MM.1S (cell line): ENCODE measurements at regions not wholly inside any gene's neighbourhood (a gene's known extent, or its start where the extent isn't known, plus 50 kb on each side); places are given as distances from the start of the nearest gene placed in this dataset.

Source experiments
- DNase-seq: peaks from one replicate; pipeline ENCODE4 v3.0.0-alpha.2; 2015
- H2AFZ ChIP-seq: fragments of 300-600 bp; sonication (generic); 2 replicates; pipeline ENCODE4 v1.6.0; 2016; ENCODE audit warnings: antibody characterized with exemption, low read length
- H3F3A ChIP-seq: fragments of 300-600 bp; sonication (generic); 2 replicates; pipeline ENCODE4 v1.6.1; 2016; ENCODE audit warnings: mild to moderate bottlenecking, antibody characterized with exemption, low read length, moderate library complexity, mixed read lengths; ENCODE audit not compliant: insufficient read depth
- H3K27ac ChIP-seq: fragments of 300-600 bp; sonication (generic); 2 replicates; pipeline ENCODE4 v1.5.1; 2016; ENCODE audit warnings: mild to moderate bottlenecking, low read length
- H3K27me3 ChIP-seq: fragments of 300-600 bp; sonication (generic); replicated peaks from 2 replicates; pipeline ENCODE4 v1.6.0; 2016; ENCODE audit warnings: low read length; ENCODE audit not compliant: insufficient read depth
- H3K36me3 ChIP-seq: fragments of 300-600 bp; sonication (generic); replicated peaks from 2 replicates; pipeline ENCODE4 v1.6.1; 2016; ENCODE audit warnings: mild to moderate bottlenecking, low read length, mixed read lengths; ENCODE audit not compliant: insufficient read depth
- H3K4me1 ChIP-seq: fragments of 300-600 bp; sonication (generic); 2 replicates; pipeline ENCODE4 v1.6.1; 2016; ENCODE audit warnings: low read length, mixed read lengths
- H3K4me2 ChIP-seq: fragments of 300-600 bp; sonication (generic); 2 replicates; pipeline ENCODE4 v1.6.0; 2016; ENCODE audit warnings: low read depth, low read length
- H3K4me3 ChIP-seq: fragments of 300-600 bp; sonication (generic); 2 replicates; pipeline ENCODE4 v1.5.1; 2016; ENCODE audit warnings: low read length, mixed read lengths
- H3K79me2 ChIP-seq: fragments of 300-600 bp; sonication (generic); 2 replicates; pipeline ENCODE4 v1.6.1; 2016; ENCODE audit warnings: mixed run types, low read length, mixed read lengths
- H3K9ac ChIP-seq: fragments of 300-600 bp; sonication (generic); 2 replicates; pipeline ENCODE4 v1.6.1; 2016; ENCODE audit warnings: low read length, mixed read lengths
- H3K9me2 ChIP-seq: fragments of 300-600 bp; sonication (generic); replicated peaks from 2 replicates; pipeline ENCODE4 v1.6.1; 2016; ENCODE audit warnings: mild to moderate bottlenecking, low read length, mixed read lengths; ENCODE audit not compliant: insufficient read depth
- H3K9me3 ChIP-seq: fragments of 300-600 bp; sonication (generic); replicated peaks from 2 replicates; pipeline ENCODE4 v1.6.1; 2016; ENCODE audit warnings: mild to moderate bottlenecking, low read length, mixed read lengths; ENCODE audit not compliant: insufficient read depth
- H4K20me1 ChIP-seq: fragments of 300-600 bp; sonication (generic); 2 replicates; pipeline ENCODE4 v1.6.1; 2016; ENCODE audit warnings: mild to moderate bottlenecking, low read length, moderate library complexity, mixed read lengths; ENCODE audit not compliant: insufficient read depth
- EZH2 ChIP-seq: fragments of 300-600 bp; sonication (generic); optimal IDR thresholded peaks from 2 replicates; pipeline ENCODE3; 2017; ENCODE audit warnings: low read depth, mild to moderate bottlenecking, antibody characterized with exemption, low read length, mixed read lengths
- EZH2phosphoT487 ChIP-seq: fragments of 300-600 bp; sonication (generic); IDR thresholded peaks from 2 replicates; pipeline ENCODE4 v1.6.1; 2018; ENCODE audit warnings: antibody characterized with exemption, low read length
- TF ChIP-seq, protein P1 (sequence below): fragments of 300-600 bp; sonication (generic); IDR thresholded peaks from 2 replicates; pipeline ENCODE4 v1.5.1; 2016; ENCODE audit warnings: antibody characterized with exemption, low read length, mixed read lengths

DNA sequence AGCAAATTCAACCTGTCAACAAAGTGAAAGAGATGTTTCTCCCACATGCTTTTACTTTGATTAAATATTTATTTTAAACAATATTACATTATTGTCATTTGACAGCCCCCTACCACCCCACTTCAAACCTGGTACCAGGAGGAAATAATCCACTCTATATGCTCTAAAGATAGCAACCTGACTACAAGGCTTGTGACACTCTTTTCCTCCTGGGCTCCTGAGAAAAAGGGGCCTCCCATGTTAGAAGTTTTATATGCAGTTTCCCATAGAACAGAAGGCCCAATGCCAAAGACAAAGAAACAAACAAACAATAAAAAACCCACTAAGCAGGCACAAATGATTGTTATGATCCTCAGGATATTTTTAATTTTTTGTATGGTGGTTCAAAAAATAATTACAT lies 73.6 kb downstream of the RPS29 start:
- H3K27ac ChIP-seq: no peak overlapping the region
- no peak for DNase-seq
- no peak overlapping the region for H3K9ac ChIP-seq
- no peaks in the 10 kb centered on the region for H3K79me2 ChIP-seq
- H4K20me1 ChIP-seq: no peaks in the 10 kb centered on the region
- H3K4me3 ChIP-seq: no peak overlapping the region
- no peaks in the 10 kb centered on the region for H3K9me3 ChIP-seq
- no peak overlapping the region for H3K4me2 ChIP-seq
- H3F3A ChIP-seq: no peaks in the 10 kb centered on the region
- no peak overlapping the region for H2AFZ ChIP-seq
- no peaks in the 10 kb centered on the region for H3K36me3 ChIP-seq
- no peaks in the 10 kb centered on the region for H3K4me1 ChIP-seq
- H3K27me3 ChIP-seq: no peaks in the 10 kb centered on the region
- no peaks in the 10 kb centered on the region for H3K9me2 ChIP-seq
- TF ChIP-seq, protein P1, sequence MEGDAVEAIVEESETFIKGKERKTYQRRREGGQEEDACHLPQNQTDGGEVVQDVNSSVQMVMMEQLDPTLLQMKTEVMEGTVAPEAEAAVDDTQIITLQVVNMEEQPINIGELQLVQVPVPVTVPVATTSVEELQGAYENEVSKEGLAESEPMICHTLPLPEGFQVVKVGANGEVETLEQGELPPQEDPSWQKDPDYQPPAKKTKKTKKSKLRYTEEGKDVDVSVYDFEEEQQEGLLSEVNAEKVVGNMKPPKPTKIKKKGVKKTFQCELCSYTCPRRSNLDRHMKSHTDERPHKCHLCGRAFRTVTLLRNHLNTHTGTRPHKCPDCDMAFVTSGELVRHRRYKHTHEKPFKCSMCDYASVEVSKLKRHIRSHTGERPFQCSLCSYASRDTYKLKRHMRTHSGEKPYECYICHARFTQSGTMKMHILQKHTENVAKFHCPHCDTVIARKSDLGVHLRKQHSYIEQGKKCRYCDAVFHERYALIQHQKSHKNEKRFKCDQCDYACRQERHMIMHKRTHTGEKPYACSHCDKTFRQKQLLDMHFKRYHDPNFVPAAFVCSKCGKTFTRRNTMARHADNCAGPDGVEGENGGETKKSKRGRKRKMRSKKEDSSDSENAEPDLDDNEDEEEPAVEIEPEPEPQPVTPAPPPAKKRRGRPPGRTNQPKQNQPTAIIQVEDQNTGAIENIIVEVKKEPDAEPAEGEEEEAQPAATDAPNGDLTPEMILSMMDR: no peak
- TF ChIP-seq EZH2phosphoT487 (no peak), EZH2 (no peak)

DNA sequence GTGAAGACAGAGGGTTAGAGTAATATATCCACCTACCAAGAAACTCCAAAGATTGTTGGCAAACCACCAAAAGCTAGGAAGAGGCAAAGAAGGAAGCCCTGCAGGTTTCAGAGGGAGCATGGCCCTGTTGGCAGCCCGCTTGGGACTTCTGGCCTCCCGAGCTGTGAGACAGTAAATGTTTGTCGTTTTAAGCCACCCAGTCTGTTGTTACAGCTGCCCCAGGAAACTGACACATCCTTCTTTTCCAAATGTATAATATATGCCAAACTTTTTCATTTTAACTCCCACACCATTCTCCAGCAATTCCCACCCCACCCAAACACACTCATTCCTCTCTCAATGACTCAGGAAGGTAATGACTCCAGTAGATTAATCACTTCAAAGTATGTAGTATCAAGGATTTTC lies 74.0 kb downstream of the RPS29 start:
- no peaks in the 10 kb centered on the region for H3K4me1 ChIP-seq
- no peak overlapping the region for H3K27ac ChIP-seq
- H3K9me3 ChIP-seq: no peaks in the 10 kb centered on the region
- no peak overlapping the region for H3K4me2 ChIP-seq
- no peaks in the 10 kb centered on the region for H3K79me2 ChIP-seq
- no peaks in the 10 kb centered on the region for H3K9me2 ChIP-seq
- no peak overlapping the region for H3K9ac ChIP-seq
- no peak overlapping the region for H2AFZ ChIP-seq
- no peak overlapping the region for H3K4me3 ChIP-seq
- no peaks in the 10 kb centered on the region for H3F3A ChIP-seq
- no peaks in the 10 kb centered on the region for H3K36me3 ChIP-seq
- no peaks in the 10 kb centered on the region for H3K27me3 ChIP-seq
- TF ChIP-seq EZH2 (no peak), EZH2phosphoT487 (no peak)
- TF ChIP-seq, protein P1: no peak
- DNase-seq: no peak
- H4K20me1 ChIP-seq: no peaks in the 10 kb centered on the region

DNA sequence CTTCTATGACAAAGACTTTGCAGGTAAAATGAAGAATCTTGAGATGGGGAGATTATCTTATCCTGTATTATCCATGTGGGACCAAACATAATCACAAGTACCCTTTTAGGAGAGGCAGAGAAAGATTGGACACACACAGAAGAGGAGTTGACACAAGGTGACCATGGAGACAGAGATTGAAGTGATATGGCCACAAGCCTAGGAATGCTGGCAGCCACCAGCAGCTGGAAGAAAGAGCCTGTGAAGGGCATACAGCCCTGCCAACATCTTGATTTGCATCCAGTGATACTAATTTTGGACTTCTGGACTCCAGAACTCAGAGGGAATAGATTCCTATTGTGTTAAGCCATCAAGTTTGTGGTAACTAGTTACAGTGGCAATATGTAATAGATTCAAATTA lies 78.1 kb downstream of the RPS29 start:
- H3K4me1 ChIP-seq: peaks cover 7% of the 10 kb centered on the region; the same call in 1 of the 2 replicates
- no peaks in the 10 kb centered on the region for H3K79me2 ChIP-seq
- H3K9me3 ChIP-seq: no peaks in the 10 kb centered on the region
- TF ChIP-seq EZH2 (no peak), EZH2phosphoT487 (no peak)
- TF ChIP-seq, protein P1: no peak
- no peak overlapping the region for H2AFZ ChIP-seq
- DNase-seq: no peak
- no peaks in the 10 kb centered on the region for H3K9me2 ChIP-seq
- no peaks in the 10 kb centered on the region for H3K27me3 ChIP-seq
- no peak overlapping the region for H3K9ac ChIP-seq
- H4K20me1 ChIP-seq: no peaks in the 10 kb centered on the region
- no peaks in the 10 kb centered on the region for H3K36me3 ChIP-seq
- H3F3A ChIP-seq: no peaks in the 10 kb centered on the region
- H3K4me2 ChIP-seq: no peak overlapping the region
- H3K4me3 ChIP-seq: no peak overlapping the region
- no peak overlapping the region for H3K27ac ChIP-seq

DNA sequence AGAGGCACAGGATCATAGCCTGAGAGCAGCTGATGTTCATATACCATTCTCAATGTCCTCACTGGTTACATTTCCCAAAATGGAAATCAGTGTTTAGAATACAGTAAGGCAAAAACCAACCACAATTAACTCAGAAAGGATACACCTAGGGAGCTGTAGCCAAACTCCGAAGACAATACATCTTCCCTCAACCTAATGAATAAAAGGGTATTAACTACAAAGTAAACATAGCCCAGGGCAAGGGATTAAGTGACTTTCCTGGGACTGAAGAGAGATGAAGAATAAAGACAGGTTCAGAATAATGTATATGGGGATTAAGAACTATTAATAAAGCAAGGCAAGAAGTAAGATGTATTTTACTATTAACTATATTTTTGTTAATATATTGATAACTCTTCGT lies 79.5 kb downstream of the RPS29 start:
- TF ChIP-seq EZH2 (no peak), EZH2phosphoT487 (no peak)
- TF ChIP-seq, protein P1: no peak
- no peaks in the 10 kb centered on the region for H3K79me2 ChIP-seq
- H3K9me2 ChIP-seq: no peaks in the 10 kb centered on the region
- no peaks in the 10 kb centered on the region for H3K9me3 ChIP-seq
- H3K9ac ChIP-seq: no peak overlapping the region
- no peak overlapping the region for H3K27ac ChIP-seq
- DNase-seq: no peak
- H3K4me3 ChIP-seq: no peak overlapping the region
- no peaks in the 10 kb centered on the region for H4K20me1 ChIP-seq
- H3K36me3 ChIP-seq: no peaks in the 10 kb centered on the region
- H3F3A ChIP-seq: no peaks in the 10 kb centered on the region
- peaks cover 12% of the 10 kb centered on the region; the same call in 1 of the 2 replicates for H3K4me1 ChIP-seq
- H3K27me3 ChIP-seq: no peaks in the 10 kb centered on the region
- H3K4me2 ChIP-seq: no peak overlapping the region
- no peak overlapping the region for H2AFZ ChIP-seq
